CD4-positive, alpha-beta memory T cell (primary cell): ENCODE measurements at regions not wholly inside any gene's neighbourhood (a gene's known extent, or its start where the extent isn't known, plus 50 kb on each side); places are given as distances from the start of the nearest gene placed in this dataset.

ENCODE experiments used
- CTCF ChIA-PET: fragments of 350-600 bp; sonication (Branson Sonifier 250); formaldehyde crosslinking; loops from one replicate; lab custom pipeline; 2021; ENCODE audit warnings: inconsistent platforms; ENCODE audit not compliant: partially characterized antibody; lab: Charles Lee
- POLR2A ChIA-PET: fragments of 350-600 bp; sonication (Branson Sonifier 250); formaldehyde crosslinking; loops from one replicate; lab custom pipeline; 2021; ENCODE audit not compliant: partially characterized antibody; lab: Charles Lee
- DNase-seq, 5 donors: peaks; one replicate each; pipeline versions ENCODE4 v3.0.0 to v3.0.0-alpha.2; 2020 to 2022; ENCODE audit warnings: mixed read lengths in 1 of 5
- H3K27ac ChIP-seq: one replicate; pipeline ENCODE4 v1.7.0; 2013; ENCODE audit warnings: low read depth, low read length
- H3K27me3 ChIP-seq: 2 replicates; pipeline ENCODE4 v1.7.0; 2013; ENCODE audit warnings: mild to moderate bottlenecking, low read length, moderate library complexity; ENCODE audit not compliant: insufficient read depth
- H3K36me3 ChIP-seq: 2 replicates; pipeline ENCODE4 v1.7.0; 2013; ENCODE audit warnings: mild to moderate bottlenecking, low read length, moderate library complexity; ENCODE audit not compliant: insufficient read depth
- H3K4me1 ChIP-seq: 2 replicates; pipeline ENCODE4 v1.7.0; 2013; ENCODE audit warnings: mild to moderate bottlenecking, low read length, moderate library complexity; ENCODE audit not compliant: insufficient read depth
- H3K4me3 ChIP-seq, 2 donors: one replicate each; pipeline ENCODE4 v1.7.0; 2013; ENCODE audit warnings: low read length in 2 of 2, mild to moderate bottlenecking in 1 of 2
- H3K9me3 ChIP-seq, 2 donors: one replicate each; pipeline ENCODE4 v1.7.0; 2013; ENCODE audit warnings: low read length in 2 of 2, control low read depth in 1 of 2; ENCODE audit not compliant: control insufficient read depth in 1 of 2
- H3K27ac Mint-ChIP-seq, 7 donors: one replicate each; pipeline ENCODE4 v1.8.0; 2020 to 2021; ENCODE audit warnings: mixed read lengths in 7 of 7, mild to moderate bottlenecking in 6 of 7, inconsistent platforms in 3 of 7, moderate library complexity in 3 of 7
- H3K27me3 Mint-ChIP-seq, 2 donors: one replicate each; pipeline ENCODE4 v1.8.0; 2020 to 2021; ENCODE audit warnings: mixed read lengths in 2 of 2
- H3K36me3 Mint-ChIP-seq, 2 donors: one replicate each; pipeline ENCODE4 v1.8.0; 2020 to 2021; ENCODE audit warnings: mixed read lengths in 2 of 2, inconsistent platforms in 1 of 2, mild to moderate bottlenecking in 1 of 2
- H3K4me1 Mint-ChIP-seq, 4 donors: one replicate each; pipeline ENCODE4 v1.8.0; 2020 to 2021; ENCODE audit warnings: mixed read lengths in 4 of 4, mild to moderate bottlenecking in 1 of 4
- H3K4me3 Mint-ChIP-seq, 8 donors: one replicate each; pipeline ENCODE4 v1.8.0; 2020 to 2021; ENCODE audit warnings: mixed read lengths in 8 of 8, mild to moderate bottlenecking in 7 of 8, moderate library complexity in 6 of 8, inconsistent platforms in 3 of 8
- H3K9me3 Mint-ChIP-seq, 8 donors: one replicate each; pipeline ENCODE4 v1.8.0; 2020 to 2021; ENCODE audit warnings: mixed read lengths in 8 of 8, mild to moderate bottlenecking in 5 of 8, inconsistent platforms in 3 of 8, moderate library complexity in 1 of 8
- intact Hi-C: fragments of 100-400 bp; cut with micrococcal nuclease; formaldehyde crosslinking; loops from one replicate; pipeline ENCODE4 v1.15.1; 2023

DNA sequence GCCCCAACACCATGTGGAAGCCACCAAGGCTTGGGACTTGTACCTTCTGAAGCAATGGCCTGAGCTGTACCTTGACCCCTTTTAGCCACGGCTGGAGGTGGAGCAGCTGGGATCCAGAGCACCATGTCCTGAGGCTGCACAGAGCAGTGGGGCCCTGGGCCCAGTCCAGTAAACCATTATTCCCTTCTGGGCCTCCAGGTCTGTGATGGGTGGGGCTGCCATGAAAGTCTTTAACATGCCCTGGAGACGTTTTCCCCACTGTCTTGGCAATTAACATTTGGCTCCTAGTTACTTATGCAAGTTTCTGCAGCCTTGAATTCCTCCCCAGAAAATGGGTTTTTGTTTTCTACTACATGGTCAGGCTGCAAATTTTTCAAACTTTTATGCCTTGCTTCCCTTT, 323.7 kb upstream of the ZP4 start:
- DNase-seq, result no peak
- H3K9me3 Mint-ChIP-seq, result peaks cover 0 to 13% (median 7%) of the 10 kb centered on the region in 8 donors
- H3K27ac Mint-ChIP-seq, result no peak overlapping the region
- no peaks in the 10 kb centered on the region for H3K4me1 Mint-ChIP-seq
- H3K4me3 Mint-ChIP-seq, result no peak overlapping the region
- no peak overlapping the region for H3K27ac ChIP-seq
- no peaks in the 10 kb centered on the region for H3K36me3 Mint-ChIP-seq
- ChIA-PET CTCF (no interaction called here), POLR2A (no interaction called here)
- H3K27me3 Mint-ChIP-seq, result no peaks in the 10 kb centered on the region
- no peaks in the 10 kb centered on the region for H3K4me1 ChIP-seq
- H3K27me3 ChIP-seq, result no peaks in the 10 kb centered on the region
- H3K9me3 ChIP-seq, result no peaks in the 10 kb centered on the region
- intact Hi-C loops, result no loop called here
- H3K36me3 ChIP-seq, result no peaks in the 10 kb centered on the region
- no peak overlapping the region for H3K4me3 ChIP-seq

DNA sequence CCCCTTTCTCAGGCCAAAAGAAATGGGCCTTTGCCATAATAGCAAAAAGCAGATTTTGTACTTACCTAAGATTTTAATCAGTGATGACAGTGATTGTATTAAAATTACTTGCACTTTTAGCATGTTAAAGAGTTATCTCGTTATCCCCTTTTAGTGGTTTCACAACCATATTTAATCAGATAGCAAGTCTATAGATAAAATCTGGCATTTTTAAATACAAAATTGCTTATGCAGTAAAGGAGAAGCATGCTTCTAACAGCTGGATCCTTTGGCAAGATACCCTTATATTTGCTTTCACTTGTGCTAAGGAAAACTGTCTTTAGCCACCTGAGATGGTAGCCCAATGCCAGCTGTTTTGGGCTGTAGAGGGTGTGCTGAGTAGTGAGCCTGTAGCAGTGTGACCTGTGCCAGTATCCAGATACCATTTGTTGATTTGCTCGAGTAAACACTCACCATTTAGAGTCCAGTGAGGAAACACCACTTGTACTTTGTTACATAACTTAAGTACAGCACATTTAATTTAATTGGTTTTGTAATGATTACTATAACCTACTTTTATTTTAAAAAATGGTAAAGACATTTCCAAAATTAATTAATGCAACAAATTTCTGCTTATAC, 314.4 kb upstream of the ZP4 start:
- Histone ChIP-seq H3K36me3 (no peaks in the 10 kb centered on the region), H3K27ac (no peak overlapping the region), H3K4me1 (no peaks in the 10 kb centered on the region), H3K4me3 (no peak overlapping the region), H3K27me3 (no peaks in the 10 kb centered on the region), H3K9me3 (no peaks in the 10 kb centered on the region)
- POLR2A ChIA-PET, result no interaction called here
- no peak for DNase-seq
- Mint-ChIP-seq H3K27ac (no peak overlapping the region), H3K27me3 (no peaks in the 10 kb centered on the region), H3K36me3 (no peaks in the 10 kb centered on the region), H3K4me3 (no peak overlapping the region), H3K9me3 (peaks cover 0 to 9% (median 6%) of the 10 kb centered on the region in 8 donors), H3K4me1 (no peaks in the 10 kb centered on the region)
- CTCF ChIA-PET, result no interaction called here
- intact Hi-C loops, result no loop called here

DNA sequence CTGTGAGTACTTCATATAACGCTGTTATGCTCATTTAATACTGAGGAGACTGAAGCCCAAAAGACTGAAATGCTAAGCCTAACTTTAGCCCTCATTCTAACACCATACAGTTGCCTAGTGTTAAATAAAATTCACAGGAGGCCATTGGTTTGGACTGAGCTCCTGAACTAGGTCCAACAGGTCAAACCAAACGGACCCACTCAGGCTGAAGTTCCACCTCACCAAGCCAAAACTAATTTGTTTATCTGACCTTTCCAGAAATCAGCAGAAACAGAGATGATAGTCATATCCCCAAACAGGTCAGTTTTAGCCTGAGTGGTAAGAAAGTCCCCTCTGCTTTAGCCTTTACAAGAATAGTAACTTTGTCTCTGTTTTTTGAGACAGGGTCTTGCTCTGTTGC, 311.3 kb upstream of the ZP4 start:
- ChIA-PET POLR2A (no interaction called here), CTCF (no interaction called here)
- DNase-seq, result no peak
- H3K4me1 ChIP-seq, result no peaks in the 10 kb centered on the region
- H3K27me3 ChIP-seq, result no peaks in the 10 kb centered on the region
- no peak overlapping the region for H3K4me3 ChIP-seq
- intact Hi-C loops, result no loop called here
- no peaks in the 10 kb centered on the region for H3K4me1 Mint-ChIP-seq
- no peaks in the 10 kb centered on the region for H3K36me3 ChIP-seq
- H3K27me3 Mint-ChIP-seq, result no peaks in the 10 kb centered on the region
- H3K4me3 Mint-ChIP-seq, result no peak overlapping the region
- H3K27ac ChIP-seq, result no peak overlapping the region
- peaks cover 0 to 7% (median 4%) of the 10 kb centered on the region in 8 donors for H3K9me3 Mint-ChIP-seq
- H3K27ac Mint-ChIP-seq, result no peak overlapping the region
- no peaks in the 10 kb centered on the region for H3K9me3 ChIP-seq
- H3K36me3 Mint-ChIP-seq, result no peaks in the 10 kb centered on the region

GRCh38 chr1:238199325-238199724, 308.6 kb upstream of the ZP4 start:
- intact Hi-C loops, result no loop called here

GRCh38 chr1:238196516-238196915, 305.8 kb upstream of the ZP4 start:
- Histone ChIP-seq H3K9me3 (no peaks in the 10 kb centered on the region), H3K27me3 (no peaks in the 10 kb centered on the region), H3K4me3 (no peak overlapping the region), H3K36me3 (no peaks in the 10 kb centered on the region), H3K4me1 (no peaks in the 10 kb centered on the region), H3K27ac (no peak overlapping the region)
- DNase-seq, result no peak
- POLR2A ChIA-PET, result no interaction called here
- peak overlapping the region in 1 of 7 donors; percentile 43 for H3K27ac Mint-ChIP-seq
- peaks cover 0 to 2% of the 10 kb centered on the region in 2 donors for H3K27me3 Mint-ChIP-seq
- H3K9me3 Mint-ChIP-seq, result peaks cover 0 to 3% (median 2%) of the 10 kb centered on the region in 8 donors
- intact Hi-C loops, result no loop called here
- no peaks in the 10 kb centered on the region for H3K4me1 Mint-ChIP-seq
- no peaks in the 10 kb centered on the region for H3K36me3 Mint-ChIP-seq
- CTCF ChIA-PET, result no interaction called here
- H3K4me3 Mint-ChIP-seq, result no peak overlapping the region

More at GRCh38 chr1:238199325-238199724, 308.6 kb upstream of the ZP4 start:
- Histone ChIP-seq H3K36me3 (no peaks in the 10 kb centered on the region), H3K4me3 (no peak overlapping the region), H3K9me3 (no peaks in the 10 kb centered on the region), H3K4me1 (no peaks in the 10 kb centered on the region), H3K27me3 (no peaks in the 10 kb centered on the region), H3K27ac (no peak overlapping the region)
- H3K27me3 Mint-ChIP-seq, result peaks cover 0 to 1% of the 10 kb centered on the region in 2 donors
- H3K36me3 Mint-ChIP-seq, result no peaks in the 10 kb centered on the region
- no peak for DNase-seq
- H3K9me3 Mint-ChIP-seq, result peaks cover 0 to 6% (median 3%) of the 10 kb centered on the region in 8 donors
- H3K27ac Mint-ChIP-seq, result no peak overlapping the region
- no peak overlapping the region for H3K4me3 Mint-ChIP-seq
- POLR2A ChIA-PET, result no interaction called here
- H3K4me1 Mint-ChIP-seq, result no peaks in the 10 kb centered on the region
- CTCF ChIA-PET, result no interaction called here

GRCh38 chr1:238191170-238191569, 300.4 kb upstream of the ZP4 start:
- Histone ChIP-seq H3K9me3 (no peaks in the 10 kb centered on the region), H3K4me3 (no peak overlapping the region), H3K27ac (no peak overlapping the region), H3K36me3 (no peaks in the 10 kb centered on the region), H3K27me3 (no peaks in the 10 kb centered on the region), H3K4me1 (no peaks in the 10 kb centered on the region)
- Mint-ChIP-seq H3K4me1 (no peaks in the 10 kb centered on the region), H3K27ac (no peak overlapping the region), H3K9me3 (peaks cover 0 to 13% (median 6%) of the 10 kb centered on the region in 8 donors), H3K4me3 (no peak overlapping the region), H3K36me3 (no peaks in the 10 kb centered on the region), H3K27me3 (peaks cover 0 to 2% of the 10 kb centered on the region in 2 donors)
- intact Hi-C loops, result no loop called here
- DNase-seq, result no peak
- POLR2A ChIA-PET, result no interaction called here
- CTCF ChIA-PET, result no interaction called here

DNA sequence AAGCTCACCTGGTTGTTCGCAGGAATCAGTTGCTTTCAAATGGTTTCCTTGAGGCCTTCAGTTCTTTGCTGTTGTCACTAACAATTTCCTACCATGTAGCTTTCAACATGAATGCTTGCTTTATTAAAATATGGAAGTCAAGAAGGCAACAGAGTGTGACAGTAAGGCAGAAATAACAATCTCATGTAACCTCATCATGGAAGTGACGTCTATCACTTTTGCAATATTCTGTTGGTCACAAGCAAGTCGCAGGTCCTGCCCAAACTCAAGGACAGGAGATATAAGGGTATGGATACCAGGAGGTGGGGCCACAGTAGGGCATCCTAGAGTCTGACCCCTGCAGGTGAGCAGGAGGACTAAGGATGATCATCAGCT, 296.8 kb upstream of the ZP4 start:
- H3K36me3 Mint-ChIP-seq, result no peaks in the 10 kb centered on the region
- no peak overlapping the region for H3K27ac Mint-ChIP-seq
- no peak overlapping the region for H3K4me3 Mint-ChIP-seq
- ChIA-PET POLR2A (no interaction called here), CTCF (interaction anchor here (0.7 kb wide), 1 partner anchor 749 kb away, joined by 5 read pairs; no protein-coding TSS in a partner anchor)
- H3K9me3 Mint-ChIP-seq, result peaks cover 0 to 15% (median 7%) of the 10 kb centered on the region in 8 donors
- DNase-seq, result no peak
- no peaks in the 10 kb centered on the region for H3K4me1 Mint-ChIP-seq
- Histone ChIP-seq H3K36me3 (no peaks in the 10 kb centered on the region), H3K4me3 (no peak overlapping the region), H3K27me3 (no peaks in the 10 kb centered on the region), H3K4me1 (no peaks in the 10 kb centered on the region), H3K27ac (no peak overlapping the region), H3K9me3 (no peaks in the 10 kb centered on the region)
- intact Hi-C loops, result no loop called here
- no peaks in the 10 kb centered on the region for H3K27me3 Mint-ChIP-seq
